Calu3 (cell line): ENCODE measurements at regions not wholly inside any gene's neighbourhood (a gene's known extent, or its start where the extent isn't known, plus 50 kb on each side); places are given as distances from the start of the nearest gene placed in this dataset.

Experiments used
- BruUV-seq: library from RNA; stranded (reverse); fragments of 400-500 nt; replicated peaks from 2 replicates; lab custom pipeline; 2021; lab: Mats Ljungman, UMichigan
- CTCF ChIA-PET: fragments of 300-600 bp; sonication (Branson Sonifier 250); formaldehyde crosslinking; loops from one replicate; lab custom pipeline; 2022; ENCODE audit warnings: antibody characterized with exemption; lab: Charles Lee
- DNase-seq: peaks from one replicate; pipeline ENCODE4 v3.0.0; 2022
- H3K27ac Mint-ChIP-seq: one replicate; pipeline ENCODE4 v1.8.0; 2022; ENCODE audit warnings: mixed read lengths; ENCODE audit not compliant: unreplicated experiment
- H3K27me3 Mint-ChIP-seq: one replicate; pipeline ENCODE4 v1.8.0; 2022; ENCODE audit warnings: mixed read lengths; ENCODE audit not compliant: unreplicated experiment
- H3K36me3 Mint-ChIP-seq: one replicate; pipeline ENCODE4 v1.8.0; 2022; ENCODE audit warnings: mild to moderate bottlenecking, moderate library complexity, mixed read lengths; ENCODE audit not compliant: insufficient read depth, unreplicated experiment
- H3K4me1 Mint-ChIP-seq: one replicate; pipeline ENCODE4 v1.8.0; 2022; ENCODE audit warnings: mild to moderate bottlenecking, low read depth, mixed read lengths; ENCODE audit not compliant: unreplicated experiment
- H3K4me3 Mint-ChIP-seq: one replicate; pipeline ENCODE4 v1.8.0; 2022; ENCODE audit warnings: mild to moderate bottlenecking, low read depth, moderate library complexity, mixed read lengths; ENCODE audit not compliant: unreplicated experiment
- H3K9me3 Mint-ChIP-seq: one replicate; pipeline ENCODE4 v1.8.0; 2022; ENCODE audit warnings: low read depth, mixed read lengths; ENCODE audit not compliant: unreplicated experiment
- intact Hi-C: fragments of 100-400 bp; cut with micrococcal nuclease; formaldehyde crosslinking; loops from one replicate; pipeline ENCODE4 v1.10.0; 2022; ENCODE audit not compliant: unreplicated experiment
- TF ChIP-seq, protein P1 (sequence below): fragments of 200-600 bp; IDR thresholded peaks from one replicate; pipeline ENCODE4 v1.8.0; 2022; ENCODE audit warnings: antibody characterized with exemption; ENCODE audit not compliant: unreplicated experiment

- Mint-ChIP-seq H3K36me3 (no peaks in the 10 kb centered on the region), H3K9me3 (no peaks in the 10 kb centered on the region), H3K4me1 (no peaks in the 10 kb centered on the region), H3K27me3 (no peaks in the 10 kb centered on the region), H3K4me3 (no peak overlapping the region), H3K27ac (no peak overlapping the region)
- CTCF ChIA-PET = no interaction called here
- DNase-seq = no peak
- BruUV-seq = no TSS peak
- intact Hi-C loops = no loop called here
- TF ChIP-seq, protein P1, sequence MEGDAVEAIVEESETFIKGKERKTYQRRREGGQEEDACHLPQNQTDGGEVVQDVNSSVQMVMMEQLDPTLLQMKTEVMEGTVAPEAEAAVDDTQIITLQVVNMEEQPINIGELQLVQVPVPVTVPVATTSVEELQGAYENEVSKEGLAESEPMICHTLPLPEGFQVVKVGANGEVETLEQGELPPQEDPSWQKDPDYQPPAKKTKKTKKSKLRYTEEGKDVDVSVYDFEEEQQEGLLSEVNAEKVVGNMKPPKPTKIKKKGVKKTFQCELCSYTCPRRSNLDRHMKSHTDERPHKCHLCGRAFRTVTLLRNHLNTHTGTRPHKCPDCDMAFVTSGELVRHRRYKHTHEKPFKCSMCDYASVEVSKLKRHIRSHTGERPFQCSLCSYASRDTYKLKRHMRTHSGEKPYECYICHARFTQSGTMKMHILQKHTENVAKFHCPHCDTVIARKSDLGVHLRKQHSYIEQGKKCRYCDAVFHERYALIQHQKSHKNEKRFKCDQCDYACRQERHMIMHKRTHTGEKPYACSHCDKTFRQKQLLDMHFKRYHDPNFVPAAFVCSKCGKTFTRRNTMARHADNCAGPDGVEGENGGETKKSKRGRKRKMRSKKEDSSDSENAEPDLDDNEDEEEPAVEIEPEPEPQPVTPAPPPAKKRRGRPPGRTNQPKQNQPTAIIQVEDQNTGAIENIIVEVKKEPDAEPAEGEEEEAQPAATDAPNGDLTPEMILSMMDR = no peak
Observed at GRCh38 chr3:36095238-36095637, 285.1 kb upstream of the STAC start.

DNA sequence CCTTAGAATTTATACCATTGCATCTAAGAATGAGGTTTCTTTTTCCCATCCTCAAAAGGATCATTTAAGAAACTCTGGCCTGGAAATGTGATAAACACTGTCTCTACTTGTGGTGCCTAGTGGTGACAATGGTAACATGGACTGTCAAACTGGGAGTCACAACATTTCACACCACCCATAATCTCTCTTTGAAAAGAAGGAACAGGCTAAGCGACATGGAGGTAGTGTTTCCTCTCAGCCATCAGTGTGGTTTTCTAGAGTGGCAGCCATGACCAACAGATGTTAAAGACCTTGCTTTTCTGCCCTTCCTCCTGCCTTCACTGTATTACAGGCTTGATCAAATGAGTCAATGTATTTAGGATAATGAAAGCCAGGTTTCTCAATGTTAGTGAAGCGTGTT lies 283.1 kb upstream of the STAC start:
- intact Hi-C loops = no loop called here
- CTCF ChIA-PET = no interaction called here
- no peaks in the 10 kb centered on the region for H3K4me1 Mint-ChIP-seq
- no peak for DNase-seq
- H3K4me3 Mint-ChIP-seq = no peak overlapping the region
- H3K36me3 Mint-ChIP-seq = no peaks in the 10 kb centered on the region
- no peaks in the 10 kb centered on the region for H3K27me3 Mint-ChIP-seq
- H3K9me3 Mint-ChIP-seq = no peaks in the 10 kb centered on the region
- H3K27ac Mint-ChIP-seq = no peak overlapping the region
- TF ChIP-seq, protein P1 = no peak
- no TSS peak for BruUV-seq

DNA sequence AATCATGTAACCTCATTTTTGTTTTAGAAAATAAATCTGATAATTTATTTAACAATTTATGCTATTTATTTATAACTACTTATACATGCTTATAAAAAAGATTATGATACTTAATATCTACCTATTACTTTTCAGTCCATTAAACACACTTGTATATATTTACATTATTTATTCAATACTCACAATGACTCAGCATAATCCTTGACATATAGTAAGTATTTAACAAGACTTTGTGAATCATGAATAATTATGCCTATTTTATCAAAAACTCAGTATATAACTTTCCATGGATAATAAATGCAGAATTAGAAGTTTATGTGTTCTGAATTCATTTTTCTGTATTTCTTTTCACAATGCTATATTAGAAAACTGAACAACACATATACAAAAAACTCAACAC lies 266.0 kb upstream of the STAC start:
- no peaks in the 10 kb centered on the region for H3K4me1 Mint-ChIP-seq
- CTCF ChIA-PET = no interaction called here
- no peaks in the 10 kb centered on the region for H3K9me3 Mint-ChIP-seq
- no peaks in the 10 kb centered on the region for H3K27me3 Mint-ChIP-seq
- H3K4me3 Mint-ChIP-seq = no peak overlapping the region
- H3K27ac Mint-ChIP-seq = no peak overlapping the region
- intact Hi-C loops = no loop called here
- no peak for DNase-seq
- TF ChIP-seq, protein P1 = no peak
- BruUV-seq = no TSS peak
- no peaks in the 10 kb centered on the region for H3K36me3 Mint-ChIP-seq

- H3K36me3 Mint-ChIP-seq = no peaks in the 10 kb centered on the region
- H3K27ac Mint-ChIP-seq = no peak overlapping the region
- H3K4me3 Mint-ChIP-seq = no peak overlapping the region
- no peaks in the 10 kb centered on the region for H3K27me3 Mint-ChIP-seq
- intact Hi-C loops = loop anchor here (1.0 to 10.0 kb wide), 4 partner anchors 157 to 577 kb away; no protein-coding TSS in a partner anchor
- CTCF ChIA-PET = interaction anchor here (0.9 to 1.8 kb wide), 2 partner anchors 11 to 417 kb away, joined by 4 to 11 read pairs; no protein-coding TSS in a partner anchor
- no TSS peak for BruUV-seq
- DNase-seq = peak; percentile 64
- TF ChIP-seq, protein P1 = peak; percentile 53
- H3K9me3 Mint-ChIP-seq = no peaks in the 10 kb centered on the region
- H3K4me1 Mint-ChIP-seq = peaks cover 6% of the 10 kb centered on the region
Observed at GRCh38 chr3:36124118-36124796, 256.0 kb upstream of the STAC start.
